DOHH2 (cell line): ENCODE measurements at regions not wholly inside any gene's neighbourhood (a gene's known extent, or its start where the extent isn't known, plus 50 kb on each side); places are given as distances from the start of the nearest gene placed in this dataset.

Source experiments
- EZH2phosphoT487 ChIP-seq: fragments of 200-600 bp; sonication (generic); IDR thresholded peaks from 2 replicates; pipeline ENCODE4 v1.6.1; 2017; ENCODE audit warnings: borderline replicate concordance, mild to moderate bottlenecking, antibody characterized with exemption, low read length, moderate library complexity, mixed read lengths
- TF ChIP-seq, protein P1 (sequence below): fragments of 200-600 bp; sonication (generic); IDR thresholded peaks from one replicate; pipeline ENCODE4 v1.5.1; 2014; ENCODE audit warnings: antibody characterized with exemption, mild to moderate bottlenecking, low read depth, low read length; ENCODE audit not compliant: poor library complexity, severe bottlenecking

DNA sequence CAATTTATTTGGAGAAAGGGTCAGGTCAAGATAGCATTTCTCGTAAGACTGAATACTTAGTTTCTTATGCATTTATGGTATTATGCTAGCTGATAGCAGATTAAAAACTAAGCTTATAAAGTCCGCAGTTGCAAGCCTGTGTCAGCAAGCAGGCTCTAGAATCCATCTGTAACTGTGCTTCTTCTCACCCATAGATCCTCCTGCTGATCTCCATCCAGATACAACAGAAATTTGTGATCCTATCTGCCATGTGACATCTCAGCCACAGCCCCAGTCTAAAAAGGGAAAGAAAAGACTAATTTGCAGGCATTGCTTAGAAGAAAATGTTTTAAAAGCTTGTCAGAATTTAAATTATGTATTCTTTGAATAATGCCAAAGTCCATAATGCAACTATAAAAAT, 265.4 kb upstream of the CCDC54 start:
- TF ChIP-seq EZH2phosphoT487, result no peak
- TF ChIP-seq, protein P1, sequence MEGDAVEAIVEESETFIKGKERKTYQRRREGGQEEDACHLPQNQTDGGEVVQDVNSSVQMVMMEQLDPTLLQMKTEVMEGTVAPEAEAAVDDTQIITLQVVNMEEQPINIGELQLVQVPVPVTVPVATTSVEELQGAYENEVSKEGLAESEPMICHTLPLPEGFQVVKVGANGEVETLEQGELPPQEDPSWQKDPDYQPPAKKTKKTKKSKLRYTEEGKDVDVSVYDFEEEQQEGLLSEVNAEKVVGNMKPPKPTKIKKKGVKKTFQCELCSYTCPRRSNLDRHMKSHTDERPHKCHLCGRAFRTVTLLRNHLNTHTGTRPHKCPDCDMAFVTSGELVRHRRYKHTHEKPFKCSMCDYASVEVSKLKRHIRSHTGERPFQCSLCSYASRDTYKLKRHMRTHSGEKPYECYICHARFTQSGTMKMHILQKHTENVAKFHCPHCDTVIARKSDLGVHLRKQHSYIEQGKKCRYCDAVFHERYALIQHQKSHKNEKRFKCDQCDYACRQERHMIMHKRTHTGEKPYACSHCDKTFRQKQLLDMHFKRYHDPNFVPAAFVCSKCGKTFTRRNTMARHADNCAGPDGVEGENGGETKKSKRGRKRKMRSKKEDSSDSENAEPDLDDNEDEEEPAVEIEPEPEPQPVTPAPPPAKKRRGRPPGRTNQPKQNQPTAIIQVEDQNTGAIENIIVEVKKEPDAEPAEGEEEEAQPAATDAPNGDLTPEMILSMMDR, result no peak
